HCT116 (cell line): ENCODE measurements at regions not wholly inside any gene's neighbourhood (a gene's known extent, or its start where the extent isn't known, plus 50 kb on each side); places are given as distances from the start of the nearest gene placed in this dataset.

ENCODE experiments used
- CEBPB ChIP-seq: IDR thresholded peaks from 2 replicates; pipeline ENCODE4 v1.6.1; 2012; ENCODE audit warnings: low read depth
- CTCF ChIP-seq, 3 experiments: fragments of 200-600 bp in 1 of 3; sonication (generic) in 1 of 3; IDR thresholded peaks in 2 of 3; conservative IDR thresholded peaks in 1 of 3; 2 replicates each; pipeline ENCODE4 v1.5.1; 2012 to 2017; ENCODE audit warnings: low read depth in 2 of 3, low read length in 2 of 3, antibody characterized with exemption in 1 of 3, borderline replicate concordance in 1 of 3, control low read depth in 1 of 3, mild to moderate bottlenecking in 1 of 3, mixed read lengths in 1 of 3, mixed run types in 1 of 3, moderate library complexity in 1 of 3; ENCODE audit not compliant: insufficient read depth in 1 of 3
- EGR1 ChIP-seq: IDR thresholded peaks from 2 replicates; pipeline ENCODE4 v1.6.1; 2012; ENCODE audit warnings: low read depth
- EZH2 ChIP-seq: fragments of 200-600 bp; sonication (generic); IDR thresholded peaks from 2 replicates; pipeline ENCODE4 v1.6.1; 2017; ENCODE audit warnings: antibody characterized with exemption, mixed run types
- EZH2phosphoT487 ChIP-seq: fragments of 200-600 bp; IDR thresholded peaks from 2 replicates; pipeline ENCODE4 v1.6.1; 2018; ENCODE audit warnings: antibody characterized with exemption, borderline replicate concordance
- FOSL1 ChIP-seq: IDR thresholded peaks from 2 replicates; pipeline ENCODE4 v1.6.1; 2012; ENCODE audit warnings: low read depth
- JUND ChIP-seq: IDR thresholded peaks from 2 replicates; pipeline ENCODE4 v1.6.1; 2012
- POLR2A ChIP-seq: IDR thresholded peaks from 2 replicates; pipeline ENCODE4 v1.7.0; 2011; ENCODE audit warnings: borderline replicate concordance; ENCODE audit not compliant: insufficient read depth, insufficient read length; ENCODE audit errors: extremely low read depth
- POLR2AphosphoS5 ChIP-seq: IDR thresholded peaks from 2 replicates; pipeline ENCODE4 v1.6.1; 2011; ENCODE audit warnings: mild to moderate bottlenecking, low read depth, low read length, moderate library complexity
- RAD21 ChIP-seq: IDR thresholded peaks from 2 replicates; pipeline ENCODE4 v1.6.1; 2012; ENCODE audit warnings: low read depth, mild to moderate bottlenecking
- REST ChIP-seq: IDR thresholded peaks from 2 replicates; pipeline ENCODE4 v1.6.1; 2012; ENCODE audit warnings: low read depth

- no peak for TF ChIP-seq RAD21
- TF ChIP-seq CTCF (IDR thresholded peaks at IDR 0.05 in 2 of 3, conservative IDR thresholded peaks at IDR 0.05 in 1 of 3; ENCODE audit: borderline replicate concordance in 1 of 3, insufficient read depth in 1 of 3, low read depth in 2 of 3, low read length in 2 of 3): no peak
- no peak for TF ChIP-seq JUND
- no peak for TF ChIP-seq EZH2
- no peak for TF ChIP-seq REST
- TF ChIP-seq POLR2AphosphoS5: no peak
- no peak for TF ChIP-seq POLR2A
- TF ChIP-seq EGR1: no peak
- TF ChIP-seq CEBPB: no peak
- no peak for TF ChIP-seq EZH2phosphoT487
- no peak for TF ChIP-seq FOSL1
These were observed 128.8 kb upstream of the CDH4 start for GRCh38 chr20:61123286-61123685.
